CD4-positive, CD25-positive, alpha-beta regulatory T cell (primary cell): ENCODE measurements at regions not wholly inside any gene's neighbourhood (a gene's known extent, or its start where the extent isn't known, plus 50 kb on each side); places are given as distances from the start of the nearest gene placed in this dataset.

Source experiments
- ATAC-seq, 2 donors: fragments of 150-1000 bp; cut with Tn5 transposase; one replicate each; pipeline ENCODE4 v1.10.0; 2021; ENCODE audit warnings: low read depth in 2 of 2, moderate number of reproducible peaks in 2 of 2, moderate library complexity in 1 of 2
- DNase-seq, 3 donors: peaks; one replicate each; pipeline versions ENCODE4 v3.0.0 to v3.0.0-alpha.2; 2012 to 2022; ENCODE audit warnings: mixed read lengths in 1 of 3
- H3K27ac ChIP-seq: one replicate; pipeline ENCODE4 v1.7.0; 2013; ENCODE audit warnings: mild to moderate bottlenecking, low read length; ENCODE audit not compliant: insufficient read depth, poor library complexity, severe bottlenecking
- H3K27me3 ChIP-seq: one replicate; pipeline ENCODE4 v1.7.0; 2013; ENCODE audit warnings: low read length; ENCODE audit not compliant: control insufficient read depth, insufficient read depth
- H3K36me3 ChIP-seq: one replicate; pipeline ENCODE4 v1.7.0; 2013; ENCODE audit warnings: mild to moderate bottlenecking, low read length, moderate library complexity; ENCODE audit not compliant: control insufficient read depth, insufficient read depth
- H3K4me1 ChIP-seq: 2 replicates; pipeline ENCODE4 v1.7.0; 2013; ENCODE audit warnings: mild to moderate bottlenecking, low read length; ENCODE audit not compliant: insufficient read depth, control insufficient read depth, poor library complexity, severe bottlenecking
- H3K4me3 ChIP-seq: one replicate; pipeline ENCODE4 v1.7.0; 2013; ENCODE audit warnings: low read depth, mild to moderate bottlenecking, low read length, moderate library complexity
- H3K9me3 ChIP-seq, 2 experiments: 1 replicate in 1 of 2; 2 replicates in 1 of 2; pipeline ENCODE4 v1.7.0; 2013; ENCODE audit warnings: low read length in 2 of 2, mild to moderate bottlenecking in 1 of 2, moderate library complexity in 1 of 2; ENCODE audit not compliant: control insufficient read depth in 2 of 2
- H3K27ac Mint-ChIP-seq, 3 donors: one replicate each; pipeline ENCODE4 v1.8.0; 2020 to 2022; ENCODE audit warnings: mild to moderate bottlenecking in 3 of 3, mixed read lengths in 3 of 3, moderate library complexity in 2 of 3
- H3K27me3 Mint-ChIP-seq: one replicate; pipeline ENCODE4 v1.8.0; 2022; ENCODE audit warnings: mild to moderate bottlenecking, mixed read lengths
- H3K36me3 Mint-ChIP-seq: one replicate; pipeline ENCODE4 v1.8.0; 2020; ENCODE audit warnings: mixed read lengths
- H3K4me1 Mint-ChIP-seq, 4 donors: one replicate each; pipeline ENCODE4 v1.8.0; 2020 to 2022; ENCODE audit warnings: mixed read lengths in 4 of 4, mild to moderate bottlenecking in 1 of 4
- H3K4me3 Mint-ChIP-seq, 4 donors: one replicate each; pipeline ENCODE4 v1.8.0; 2020 to 2022; ENCODE audit warnings: mild to moderate bottlenecking in 4 of 4, mixed read lengths in 4 of 4, moderate library complexity in 3 of 4
- H3K9me3 Mint-ChIP-seq, 7 donors: one replicate each; pipeline ENCODE4 v1.8.0; 2020 to 2022; ENCODE audit warnings: mixed read lengths in 7 of 7, mild to moderate bottlenecking in 3 of 7, moderate library complexity in 2 of 7

- Mint-ChIP-seq H3K4me1 (no peaks in the 10 kb centered on the region), H3K9me3 (peaks cover 0 to 6% (median 0%) of the 10 kb centered on the region in 7 donors), H3K27ac (no peak overlapping the region), H3K36me3 (no peaks in the 10 kb centered on the region), H3K27me3 (no peaks in the 10 kb centered on the region), H3K4me3 (no peak overlapping the region)
- no peaks in the 10 kb centered on the region for H3K27me3 ChIP-seq
- H3K9me3 ChIP-seq: no peaks in the 10 kb centered on the region
- H3K36me3 ChIP-seq: no peaks in the 10 kb centered on the region
- no peak for ATAC-seq
- H3K27ac ChIP-seq: no peak overlapping the region
- no peak for DNase-seq
- no peaks in the 10 kb centered on the region for H3K4me1 ChIP-seq
- H3K4me3 ChIP-seq: no peak overlapping the region
Measured at GRCh38 chr10:128461991-128462390, 335.8 kb upstream of the MKI67 start.

GRCh38 chr10:128462844-128463243 lies 336.6 kb upstream of the MKI67 start:
- no peaks in the 10 kb centered on the region for H3K27me3 Mint-ChIP-seq
- no peaks in the 10 kb centered on the region for H3K27me3 ChIP-seq
- H3K9me3 Mint-ChIP-seq: peaks cover 0 to 6% (median 0%) of the 10 kb centered on the region in 7 donors
- no peak overlapping the region for H3K4me3 ChIP-seq
- no peak overlapping the region for H3K27ac ChIP-seq
- no peak overlapping the region for H3K4me3 Mint-ChIP-seq
- no peaks in the 10 kb centered on the region for H3K36me3 ChIP-seq
- no peaks in the 10 kb centered on the region for H3K4me1 Mint-ChIP-seq
- H3K9me3 ChIP-seq: no peaks in the 10 kb centered on the region
- no peaks in the 10 kb centered on the region for H3K4me1 ChIP-seq
- H3K27ac Mint-ChIP-seq: no peak overlapping the region
- DNase-seq (no peak), ATAC-seq (no peak)
- no peaks in the 10 kb centered on the region for H3K36me3 Mint-ChIP-seq

GRCh38 chr10:128463991-128464760 lies 338.0 kb upstream of the MKI67 start:
- H3K36me3 ChIP-seq: no peaks in the 10 kb centered on the region
- Mint-ChIP-seq H3K27me3 (no peaks in the 10 kb centered on the region), H3K4me3 (no peak overlapping the region), H3K36me3 (no peaks in the 10 kb centered on the region), H3K27ac (peak overlapping the region in 1 of 3 donors; percentile 5), H3K4me1 (no peaks in the 10 kb centered on the region), H3K9me3 (peaks cover 0 to 6% (median 0%) of the 10 kb centered on the region in 7 donors)
- H3K27me3 ChIP-seq: no peaks in the 10 kb centered on the region
- H3K4me1 ChIP-seq: no peaks in the 10 kb centered on the region
- H3K27ac ChIP-seq: no peak overlapping the region
- H3K9me3 ChIP-seq: no peaks in the 10 kb centered on the region
- peak; percentile 13 to 44 (median 13) for DNase-seq
- no peak for ATAC-seq
- no peak overlapping the region for H3K4me3 ChIP-seq

GRCh38 chr10:128465697-128466096 lies 339.5 kb upstream of the MKI67 start:
- no peaks in the 10 kb centered on the region for H3K36me3 ChIP-seq
- ATAC-seq: no peak
- no peaks in the 10 kb centered on the region for H3K4me1 Mint-ChIP-seq
- H3K4me3 Mint-ChIP-seq: no peak overlapping the region
- H3K27me3 ChIP-seq: no peaks in the 10 kb centered on the region
- H3K27me3 Mint-ChIP-seq: no peaks in the 10 kb centered on the region
- no peaks in the 10 kb centered on the region for H3K9me3 ChIP-seq
- H3K9me3 Mint-ChIP-seq: peaks cover 0 to 8% (median 0%) of the 10 kb centered on the region in 7 donors
- H3K4me1 ChIP-seq: no peaks in the 10 kb centered on the region
- no peak overlapping the region for H3K27ac Mint-ChIP-seq
- no peak overlapping the region for H3K27ac ChIP-seq
- no peaks in the 10 kb centered on the region for H3K36me3 Mint-ChIP-seq
- H3K4me3 ChIP-seq: no peak overlapping the region
- DNase-seq: no peak

GRCh38 chr10:128466831-128467371 lies 340.7 kb upstream of the MKI67 start:
- H3K27me3 ChIP-seq: no peaks in the 10 kb centered on the region
- peaks cover 0 to 8% (median 0%) of the 10 kb centered on the region in 7 donors for H3K9me3 Mint-ChIP-seq
- H3K27me3 Mint-ChIP-seq: no peaks in the 10 kb centered on the region
- no peaks in the 10 kb centered on the region for H3K36me3 Mint-ChIP-seq
- no peaks in the 10 kb centered on the region for H3K4me1 ChIP-seq
- H3K4me3 ChIP-seq: no peak overlapping the region
- H3K9me3 ChIP-seq: no peaks in the 10 kb centered on the region
- ATAC-seq (no peak), DNase-seq (no peak)
- no peak overlapping the region for H3K27ac Mint-ChIP-seq
- no peak overlapping the region for H3K4me3 Mint-ChIP-seq
- no peak overlapping the region for H3K27ac ChIP-seq
- H3K36me3 ChIP-seq: no peaks in the 10 kb centered on the region
- no peaks in the 10 kb centered on the region for H3K4me1 Mint-ChIP-seq

GRCh38 chr10:128468462-128468861 lies 342.2 kb upstream of the MKI67 start:
- H3K4me1 Mint-ChIP-seq: no peaks in the 10 kb centered on the region

GRCh38 chr10:128469515-128469914 lies 343.3 kb upstream of the MKI67 start:
- no peak for DNase-seq
- no peak for ATAC-seq
- Mint-ChIP-seq H3K4me3 (no peak overlapping the region), H3K9me3 (peaks cover 0 to 7% (median 0%) of the 10 kb centered on the region in 7 donors), H3K4me1 (no peaks in the 10 kb centered on the region), H3K36me3 (no peaks in the 10 kb centered on the region), H3K27ac (no peak overlapping the region), H3K27me3 (no peaks in the 10 kb centered on the region)
- Histone ChIP-seq H3K9me3 (no peaks in the 10 kb centered on the region), H3K27me3 (no peaks in the 10 kb centered on the region), H3K36me3 (no peaks in the 10 kb centered on the region), H3K4me3 (no peak overlapping the region), H3K27ac (no peak overlapping the region), H3K4me1 (no peaks in the 10 kb centered on the region)

More at GRCh38 chr10:128468462-128468861, 342.2 kb upstream of the MKI67 start:
- Histone ChIP-seq H3K27me3 (no peaks in the 10 kb centered on the region), H3K27ac (no peak overlapping the region), H3K4me1 (no peaks in the 10 kb centered on the region), H3K9me3 (no peaks in the 10 kb centered on the region), H3K4me3 (no peak overlapping the region), H3K36me3 (no peaks in the 10 kb centered on the region)
- H3K9me3 Mint-ChIP-seq: peaks cover 0 to 8% (median 0%) of the 10 kb centered on the region in 7 donors
- ATAC-seq (no peak), DNase-seq (no peak)
- no peak overlapping the region for H3K27ac Mint-ChIP-seq
- no peak overlapping the region for H3K4me3 Mint-ChIP-seq
- no peaks in the 10 kb centered on the region for H3K36me3 Mint-ChIP-seq
- no peaks in the 10 kb centered on the region for H3K27me3 Mint-ChIP-seq
